K562 (cell line): ENCODE measurements at regions not wholly inside any gene's neighbourhood (a gene's known extent, or its start where the extent isn't known, plus 50 kb on each side); places are given as distances from the start of the nearest gene placed in this dataset.
"Not testable (repeated sequence)": the region's sequence is repeated elsewhere in the genome, so short reads cannot be mapped to it uniquely, and the experiment has no call there.

Experiments used
- ATAC-seq: fragments of 200-7000 bp; cut with Tn5 transposase; 3 replicates; pipeline ENCODE4 v1.9.1; 2020; ENCODE audit warnings: moderate library complexity
- BruUV-seq: library from RNA; stranded (reverse); fragments of 400-500 nt; replicated peaks from 2 replicates; lab custom pipeline; 2021; lab: Mats Ljungman, UMichigan
- CTCF ChIA-PET: fragments of 300-600 bp; formaldehyde crosslinking; extraction: SDS; loops from one replicate; lab custom pipeline; 2021; ENCODE audit warnings: low intra/inter-chr PET ratio; lab: Yijun Ruan, JAX
- POLR2A ChIA-PET: fragments of 300-600, 350-650 bp; sonication (Branson Sonifier 250); formaldehyde crosslinking; extraction: SDS; loops from one replicate; lab custom pipeline; 2021; ENCODE audit warnings: antibody characterized with exemption, inconsistent platforms; lab: Yijun Ruan, JAX
- DNase-seq, 4 experiments: peaks; one replicate each; pipeline versions ENCODE4 v3.0.0 to v3.0.0-alpha.2; 2011 to 2018; ENCODE audit warnings: low spot score in 3 of 4, mixed read lengths in 3 of 4; ENCODE audit errors: extremely low read depth in 1 of 4
- FAIRE-seq: peaks from 2 replicates; lab custom pipeline; 2011; peaks lifted over from hg19 to GRCh38; lab: Jason Lieb, UNC
- H2AFZ ChIP-seq: 2 replicates; pipeline ENCODE4 v1.6.0; 2011; ENCODE audit warnings: low read depth, low read length, control low read depth, inconsistent platforms
- H3K27ac ChIP-seq: fragments of 200-600 bp; 3 replicates; pipeline ENCODE4 v1.8.0; 2011; ENCODE audit warnings: low read depth, mild to moderate bottlenecking, control low read depth, inconsistent platforms, low read length, moderate library complexity, mixed read lengths; ENCODE audit errors: extremely low read depth
- H3K27me3 ChIP-seq, 2 experiments: fragments of 300-600 bp in 1 of 2; 2 replicates in 1 of 2; 3 replicates in 1 of 2; pipeline versions ENCODE4 v1.6.0 to v1.8.0; 2011; ENCODE audit warnings: inconsistent platforms in 2 of 2, low read length in 2 of 2, mild to moderate bottlenecking in 1 of 2, mixed read lengths in 1 of 2, moderate library complexity in 1 of 2; ENCODE audit not compliant: control insufficient read depth in 2 of 2, insufficient read depth in 2 of 2
- H3K36me3 ChIP-seq: fragments of 300-600 bp; 3 replicates; pipeline ENCODE4 v1.8.0; 2011; ENCODE audit warnings: mild to moderate bottlenecking, low read length, inconsistent platforms; ENCODE audit not compliant: control insufficient read depth, insufficient read depth
- H3K4me1 ChIP-seq, 2 experiments: fragments of 200-600 bp in 1 of 2; replicated peaks in 1 of 2; 2 replicates in 1 of 2; 3 replicates in 1 of 2; pipeline versions ENCODE4 v1.5.1 to v1.8.0; 2011; ENCODE audit warnings: inconsistent platforms in 2 of 2, low read length in 2 of 2, mild to moderate bottlenecking in 1 of 2, mixed read lengths in 1 of 2, moderate library complexity in 1 of 2; ENCODE audit not compliant: control insufficient read depth in 2 of 2, insufficient read depth in 2 of 2
- H3K4me2 ChIP-seq: 2 replicates; pipeline ENCODE4 v1.6.1; 2011; ENCODE audit warnings: low read length, control low read depth, inconsistent platforms, mixed read lengths; ENCODE audit not compliant: insufficient read depth
- H3K4me3 ChIP-seq: fragments of 200-600 bp; sonication (generic), shearing (Covaris generic); 2 replicates; pipeline ENCODE4 v1.5.1; 2016; ENCODE audit warnings: control low read depth, inconsistent platforms
- H3K79me2 ChIP-seq: fragments of 200-600 bp; 3 replicates; pipeline ENCODE4 v1.8.0; 2011; ENCODE audit warnings: low read length, inconsistent platforms; ENCODE audit not compliant: control insufficient read depth, insufficient read depth
- H3K9ac ChIP-seq, 2 experiments: 2 replicates each; pipeline versions ENCODE4 v1.6.0 to v1.6.1; 2011; ENCODE audit warnings: low read depth in 2 of 2, low read length in 2 of 2, control low read depth in 1 of 2, inconsistent platforms in 1 of 2, mild to moderate bottlenecking in 1 of 2, mixed read lengths in 1 of 2; ENCODE audit not compliant: insufficient read depth in 1 of 2
- H3K9me1 ChIP-seq: one replicate; pipeline ENCODE4 v1.6.0; 2011; ENCODE audit warnings: inconsistent platforms, mild to moderate bottlenecking, low read length, moderate library complexity; ENCODE audit not compliant: control insufficient read depth, insufficient read depth
- H3K9me3 ChIP-seq: replicated peaks from 2 replicates; pipeline ENCODE4 v1.5.1; 2011; ENCODE audit warnings: low read depth, low read length, inconsistent platforms; ENCODE audit not compliant: control insufficient read depth, insufficient read depth
- H4K20me1 ChIP-seq: replicated peaks from 2 replicates; pipeline ENCODE4 v1.6.1; 2011; ENCODE audit warnings: low read length, inconsistent platforms, mixed read lengths; ENCODE audit not compliant: control insufficient read depth, insufficient read depth
- WGBS: fragments of 100-300 bp; shearing (Covaris generic); methylation state at CpG from one replicate; pipeline ENCODE4 v1.1.6; 2016; ENCODE audit warnings: low coverage, mixed read lengths; ENCODE audit not compliant: insufficient coverage; ENCODE audit errors: missing lambda C conversion rate; 5-methylcytosine and 5-hydroxymethylcytosine counted together
- in situ Hi-C: fragments of 300-500 bp; cut with MboI; formaldehyde crosslinking; loops from 4 replicates; pipeline ENCODE4 v1.15.0; 2018; ENCODE audit warnings: inconsistent platforms, mixed read lengths
- intact Hi-C: fragments of 100-400 bp; cut with micrococcal nuclease; formaldehyde crosslinking; loops from 2 replicates; pipeline ENCODE4 v1.14.2; 2022

- in situ Hi-C loops, H3K9me1 ChIP-seq, H3K27me3 ChIP-seq, H2AFZ ChIP-seq, H3K4me1 ChIP-seq, ATAC-seq, POLR2A ChIA-PET, CTCF ChIA-PET, H3K9me3 ChIP-seq, BruUV-seq, H3K4me3 ChIP-seq, intact Hi-C loops, H3K27ac ChIP-seq, H4K20me1 ChIP-seq, FAIRE-seq, DNase-seq, H3K9ac ChIP-seq, H3K79me2 ChIP-seq, H3K4me2 ChIP-seq, H3K36me3 ChIP-seq: not testable (repeated sequence)
- 36% methylated on average over 2 of the region's 4 CpGs for WGBS
These were observed 96.9 kb upstream of the NUTM2F start for GRCh38 chr9:94425312-94425711.

GRCh38 chr9:94437128-94437527 lies 108.7 kb upstream of the NUTM2F start:
- H3K4me3 ChIP-seq, H3K27me3 ChIP-seq, H4K20me1 ChIP-seq, FAIRE-seq, H3K4me1 ChIP-seq, POLR2A ChIA-PET, BruUV-seq, H3K27ac ChIP-seq, H3K9ac ChIP-seq, intact Hi-C loops, H3K79me2 ChIP-seq, in situ Hi-C loops, H3K9me1 ChIP-seq, DNase-seq, H3K9me3 ChIP-seq, H2AFZ ChIP-seq, ATAC-seq, CTCF ChIA-PET, H3K4me2 ChIP-seq: not testable (repeated sequence)
- WGBS = no CpG with 5 or more reads among the region's 2 CpGs
- H3K36me3 ChIP-seq = peaks cover 28% of the 10 kb centered on the region; the same call in 2 of the 3 replicates

GRCh38 chr9:94438336-94438735 lies 109.9 kb upstream of the NUTM2F start:
- not testable (repeated sequence) for FAIRE-seq

GRCh38 chr9:94441146-94441545 lies 112.7 kb upstream of the NUTM2F start:
- H3K4me2 ChIP-seq, H4K20me1 ChIP-seq, H3K9me3 ChIP-seq, FAIRE-seq, CTCF ChIA-PET, POLR2A ChIA-PET, H3K4me3 ChIP-seq, H3K27ac ChIP-seq, H3K4me1 ChIP-seq, H3K9ac ChIP-seq, BruUV-seq, H3K9me1 ChIP-seq, in situ Hi-C loops, intact Hi-C loops, H3K79me2 ChIP-seq, H2AFZ ChIP-seq, ATAC-seq, H3K27me3 ChIP-seq, DNase-seq: not testable (repeated sequence)
- WGBS = 82% methylated on average over 1 of the region's 1 CpG
- peaks cover 55% of the 10 kb centered on the region; the same call in 2 of the 3 replicates for H3K36me3 ChIP-seq

More at GRCh38 chr9:94438336-94438735, 109.9 kb upstream of the NUTM2F start:
- CTCF ChIA-PET, POLR2A ChIA-PET, in situ Hi-C loops, DNase-seq, ATAC-seq, H3K9me3 ChIP-seq, H3K79me2 ChIP-seq, H2AFZ ChIP-seq, intact Hi-C loops, H3K27ac ChIP-seq, H3K4me3 ChIP-seq, H3K9me1 ChIP-seq, H3K27me3 ChIP-seq, H4K20me1 ChIP-seq, H3K9ac ChIP-seq, BruUV-seq, H3K4me2 ChIP-seq, H3K4me1 ChIP-seq: not testable (repeated sequence)
- H3K36me3 ChIP-seq = peaks cover 37% of the 10 kb centered on the region; the same call in 2 of the 3 replicates
- no CpG with 5 or more reads among the region's 1 CpG for WGBS
